ENCODE measurements at regions not wholly inside any gene's neighbourhood (a gene's known extent, or its start where the extent isn't known, plus 50 kb on each side); places are given as distances from the start of the nearest gene placed in this dataset.

DNA sequence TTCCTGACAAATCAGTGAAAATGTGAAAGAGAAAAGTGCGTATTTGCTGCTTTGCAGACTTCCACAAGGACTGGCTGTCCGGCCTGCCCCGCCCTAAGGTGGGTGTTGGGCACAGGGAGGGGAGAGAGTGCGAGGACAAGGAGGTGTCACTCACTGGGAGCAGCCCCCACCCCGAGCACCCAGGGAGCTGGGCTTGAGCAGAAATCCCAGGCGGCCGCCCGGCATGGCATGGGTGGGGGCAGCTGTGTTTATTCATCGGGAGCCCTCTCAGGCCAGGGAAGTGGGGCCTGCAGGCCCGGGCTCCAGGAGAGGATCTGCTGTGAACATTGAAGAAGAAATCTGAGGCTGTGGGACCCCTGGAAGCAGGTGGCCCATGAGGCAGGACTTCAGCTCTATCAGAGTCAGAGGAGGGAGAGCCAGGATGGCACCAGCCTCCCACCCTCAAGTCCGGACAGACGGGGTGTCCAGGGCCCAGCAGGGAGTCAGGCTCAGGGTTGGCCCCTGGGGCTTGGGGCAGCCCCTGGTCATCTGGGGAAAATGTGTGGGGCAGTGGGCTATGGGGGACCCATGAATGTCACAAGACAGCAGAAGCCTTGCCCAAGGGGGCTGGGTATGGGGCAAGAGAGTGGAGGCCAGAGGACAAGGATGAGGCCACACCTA, 164.4 kb upstream of the PPP2R2D start:
- TF ChIP-seq, protein P1, sequence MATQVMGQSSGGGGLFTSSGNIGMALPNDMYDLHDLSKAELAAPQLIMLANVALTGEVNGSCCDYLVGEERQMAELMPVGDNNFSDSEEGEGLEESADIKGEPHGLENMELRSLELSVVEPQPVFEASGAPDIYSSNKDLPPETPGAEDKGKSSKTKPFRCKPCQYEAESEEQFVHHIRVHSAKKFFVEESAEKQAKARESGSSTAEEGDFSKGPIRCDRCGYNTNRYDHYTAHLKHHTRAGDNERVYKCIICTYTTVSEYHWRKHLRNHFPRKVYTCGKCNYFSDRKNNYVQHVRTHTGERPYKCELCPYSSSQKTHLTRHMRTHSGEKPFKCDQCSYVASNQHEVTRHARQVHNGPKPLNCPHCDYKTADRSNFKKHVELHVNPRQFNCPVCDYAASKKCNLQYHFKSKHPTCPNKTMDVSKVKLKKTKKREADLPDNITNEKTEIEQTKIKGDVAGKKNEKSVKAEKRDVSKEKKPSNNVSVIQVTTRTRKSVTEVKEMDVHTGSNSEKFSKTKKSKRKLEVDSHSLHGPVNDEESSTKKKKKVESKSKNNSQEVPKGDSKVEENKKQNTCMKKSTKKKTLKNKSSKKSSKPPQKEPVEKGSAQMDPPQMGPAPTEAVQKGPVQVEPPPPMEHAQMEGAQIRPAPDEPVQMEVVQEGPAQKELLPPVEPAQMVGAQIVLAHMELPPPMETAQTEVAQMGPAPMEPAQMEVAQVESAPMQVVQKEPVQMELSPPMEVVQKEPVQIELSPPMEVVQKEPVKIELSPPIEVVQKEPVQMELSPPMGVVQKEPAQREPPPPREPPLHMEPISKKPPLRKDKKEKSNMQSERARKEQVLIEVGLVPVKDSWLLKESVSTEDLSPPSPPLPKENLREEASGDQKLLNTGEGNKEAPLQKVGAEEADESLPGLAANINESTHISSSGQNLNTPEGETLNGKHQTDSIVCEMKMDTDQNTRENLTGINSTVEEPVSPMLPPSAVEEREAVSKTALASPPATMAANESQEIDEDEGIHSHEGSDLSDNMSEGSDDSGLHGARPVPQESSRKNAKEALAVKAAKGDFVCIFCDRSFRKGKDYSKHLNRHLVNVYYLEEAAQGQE (IDR thresholded peaks at IDR 0.05; ENCODE audit: borderline replicate concordance), result no peak
- TF ChIP-seq TAF1 (IDR thresholded peaks at IDR 0.05; ENCODE audit: low read depth), result no peak
- TF ChIP-seq, protein P2, sequence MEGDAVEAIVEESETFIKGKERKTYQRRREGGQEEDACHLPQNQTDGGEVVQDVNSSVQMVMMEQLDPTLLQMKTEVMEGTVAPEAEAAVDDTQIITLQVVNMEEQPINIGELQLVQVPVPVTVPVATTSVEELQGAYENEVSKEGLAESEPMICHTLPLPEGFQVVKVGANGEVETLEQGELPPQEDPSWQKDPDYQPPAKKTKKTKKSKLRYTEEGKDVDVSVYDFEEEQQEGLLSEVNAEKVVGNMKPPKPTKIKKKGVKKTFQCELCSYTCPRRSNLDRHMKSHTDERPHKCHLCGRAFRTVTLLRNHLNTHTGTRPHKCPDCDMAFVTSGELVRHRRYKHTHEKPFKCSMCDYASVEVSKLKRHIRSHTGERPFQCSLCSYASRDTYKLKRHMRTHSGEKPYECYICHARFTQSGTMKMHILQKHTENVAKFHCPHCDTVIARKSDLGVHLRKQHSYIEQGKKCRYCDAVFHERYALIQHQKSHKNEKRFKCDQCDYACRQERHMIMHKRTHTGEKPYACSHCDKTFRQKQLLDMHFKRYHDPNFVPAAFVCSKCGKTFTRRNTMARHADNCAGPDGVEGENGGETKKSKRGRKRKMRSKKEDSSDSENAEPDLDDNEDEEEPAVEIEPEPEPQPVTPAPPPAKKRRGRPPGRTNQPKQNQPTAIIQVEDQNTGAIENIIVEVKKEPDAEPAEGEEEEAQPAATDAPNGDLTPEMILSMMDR (IDR thresholded peaks at IDR 0.05; ENCODE audit: poor library complexity, severe bottlenecking), result no peak
- no peak for TF ChIP-seq MXI1 (conservative IDR thresholded peaks at IDR 0.05; ENCODE audit: poor library complexity, severe bottlenecking)
- TF ChIP-seq POLR2AphosphoS5 (IDR thresholded peaks at IDR 0.05), result no peak
- no peak for TF ChIP-seq EZH2 (IDR thresholded peaks at IDR 0.05; ENCODE audit: borderline replicate concordance, insufficient read depth, low read length, poor library complexity, severe bottlenecking)
- no peak for TF ChIP-seq EP300 (conservative IDR thresholded peaks at IDR 0.05; ENCODE audit: poor library complexity, severe bottlenecking)
- no peak for TF ChIP-seq RAD21 (conservative IDR thresholded peaks at IDR 0.05)
